Ishikawa (cell line): ENCODE measurements at regions not wholly inside any gene's neighbourhood (a gene's known extent, or its start where the extent isn't known, plus 50 kb on each side); places are given as distances from the start of the nearest gene placed in this dataset.

Experiments
- CEBPB ChIP-seq: IDR thresholded peaks from 2 replicates; pipeline ENCODE4 v1.6.1; 2012
- CREB1 ChIP-seq: IDR thresholded peaks from 2 replicates; pipeline ENCODE4 v1.6.1; 2012; ENCODE audit warnings: low read depth
- EGR1 ChIP-seq: IDR thresholded peaks from 2 replicates; pipeline ENCODE4 v1.6.1; 2012
- EP300 ChIP-seq: IDR thresholded peaks from 2 replicates; pipeline ENCODE4 v1.6.1; 2012; ENCODE audit warnings: borderline replicate concordance
- FOXM1 ChIP-seq: IDR thresholded peaks from 2 replicates; pipeline ENCODE4 v1.6.1; 2012; ENCODE audit warnings: low read depth, borderline replicate concordance
- NFIC ChIP-seq: IDR thresholded peaks from 2 replicates; pipeline ENCODE4 v1.6.1; 2012
- RAD21 ChIP-seq: IDR thresholded peaks from 2 replicates; pipeline ENCODE4 v1.6.1; 2012; ENCODE audit warnings: low read depth
- TAF1 ChIP-seq: IDR thresholded peaks from 2 replicates; pipeline ENCODE4 v1.6.1; 2012; ENCODE audit warnings: low read depth, mild to moderate bottlenecking
- TCF12 ChIP-seq: IDR thresholded peaks from 2 replicates; pipeline ENCODE4 v1.6.1; 2012; ENCODE audit warnings: low read depth
- TEAD4 ChIP-seq: IDR thresholded peaks from 2 replicates; pipeline ENCODE4 v1.6.1; 2012
- YY1 ChIP-seq: IDR thresholded peaks from 2 replicates; pipeline ENCODE4 v1.6.1; 2012; ENCODE audit warnings: low read depth
- ZBTB7A ChIP-seq: IDR thresholded peaks from 2 replicates; pipeline ENCODE4 v1.6.1; 2012; ENCODE audit warnings: low read depth
- TF ChIP-seq, protein P1 (sequence below): IDR thresholded peaks from 2 replicates; pipeline ENCODE4 v1.6.1; 2012
- TF ChIP-seq, protein P2 (sequence below): IDR thresholded peaks from 2 replicates; pipeline ENCODE4 v1.6.1; 2012; ENCODE audit warnings: low read depth, mild to moderate bottlenecking
- TF ChIP-seq, protein P3 (sequence below): IDR thresholded peaks from 2 replicates; pipeline ENCODE4 v1.6.1; 2012

DNA sequence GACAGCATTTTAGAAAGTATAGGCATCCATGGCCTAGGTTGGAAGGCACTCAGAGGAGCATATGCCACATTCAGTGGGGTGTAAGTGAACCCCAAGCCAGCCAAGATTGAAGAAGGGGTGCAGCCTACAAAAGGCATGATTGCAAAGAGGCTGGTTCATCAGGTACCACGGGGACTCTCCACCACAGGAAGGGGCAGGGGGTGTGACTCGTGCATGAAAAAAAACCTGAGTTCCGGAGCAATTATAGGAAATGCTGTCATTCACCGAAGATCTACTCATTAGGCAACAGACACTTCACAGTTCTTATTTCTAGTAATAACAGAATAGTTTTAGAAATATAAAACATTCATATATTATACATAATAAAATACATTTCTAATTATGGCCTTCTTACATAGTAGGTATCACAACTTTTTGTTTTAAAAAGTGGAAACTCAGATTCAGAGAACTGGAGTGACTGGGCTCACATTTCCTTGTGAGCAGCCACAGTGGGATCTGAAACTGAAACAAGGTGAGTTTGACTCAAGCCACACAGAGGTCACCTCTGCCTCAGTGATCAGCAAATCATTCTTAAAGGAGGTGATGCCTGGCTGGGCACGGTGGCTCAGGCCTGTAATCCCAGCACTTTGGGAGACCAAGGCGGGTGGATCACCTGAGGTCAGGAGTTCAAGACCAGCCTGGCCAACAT lies 188.4 kb upstream of the GYPC start:
- TF ChIP-seq TAF1 (no peak), EGR1 (no peak), YY1 (no peak), TEAD4 (no peak)

DNA sequence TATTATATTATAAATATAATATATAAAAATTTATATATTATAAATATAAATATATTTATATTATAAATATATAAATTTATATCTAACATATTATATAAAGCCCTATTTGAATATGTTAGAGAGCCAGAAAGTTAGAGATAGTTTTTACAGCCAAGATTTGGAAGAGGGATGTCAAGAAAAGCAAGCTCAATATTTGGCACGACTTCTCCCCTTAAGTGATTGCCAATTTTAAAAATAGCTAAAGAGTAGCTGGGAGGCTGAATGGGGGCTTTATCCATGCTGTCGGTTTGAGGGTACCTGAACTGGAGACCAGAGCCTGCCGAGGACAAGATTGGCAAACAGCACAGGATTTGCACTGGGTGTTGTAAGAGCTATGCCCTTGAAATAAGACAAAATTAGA lies 180.9 kb upstream of the GYPC start:
- TF ChIP-seq, protein P1, sequence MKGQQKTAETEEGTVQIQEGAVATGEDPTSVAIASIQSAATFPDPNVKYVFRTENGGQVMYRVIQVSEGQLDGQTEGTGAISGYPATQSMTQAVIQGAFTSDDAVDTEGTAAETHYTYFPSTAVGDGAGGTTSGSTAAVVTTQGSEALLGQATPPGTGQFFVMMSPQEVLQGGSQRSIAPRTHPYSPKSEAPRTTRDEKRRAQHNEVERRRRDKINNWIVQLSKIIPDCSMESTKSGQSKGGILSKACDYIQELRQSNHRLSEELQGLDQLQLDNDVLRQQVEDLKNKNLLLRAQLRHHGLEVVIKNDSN, result no peak
- no peak for TF ChIP-seq EGR1
- TF ChIP-seq, protein P2, sequence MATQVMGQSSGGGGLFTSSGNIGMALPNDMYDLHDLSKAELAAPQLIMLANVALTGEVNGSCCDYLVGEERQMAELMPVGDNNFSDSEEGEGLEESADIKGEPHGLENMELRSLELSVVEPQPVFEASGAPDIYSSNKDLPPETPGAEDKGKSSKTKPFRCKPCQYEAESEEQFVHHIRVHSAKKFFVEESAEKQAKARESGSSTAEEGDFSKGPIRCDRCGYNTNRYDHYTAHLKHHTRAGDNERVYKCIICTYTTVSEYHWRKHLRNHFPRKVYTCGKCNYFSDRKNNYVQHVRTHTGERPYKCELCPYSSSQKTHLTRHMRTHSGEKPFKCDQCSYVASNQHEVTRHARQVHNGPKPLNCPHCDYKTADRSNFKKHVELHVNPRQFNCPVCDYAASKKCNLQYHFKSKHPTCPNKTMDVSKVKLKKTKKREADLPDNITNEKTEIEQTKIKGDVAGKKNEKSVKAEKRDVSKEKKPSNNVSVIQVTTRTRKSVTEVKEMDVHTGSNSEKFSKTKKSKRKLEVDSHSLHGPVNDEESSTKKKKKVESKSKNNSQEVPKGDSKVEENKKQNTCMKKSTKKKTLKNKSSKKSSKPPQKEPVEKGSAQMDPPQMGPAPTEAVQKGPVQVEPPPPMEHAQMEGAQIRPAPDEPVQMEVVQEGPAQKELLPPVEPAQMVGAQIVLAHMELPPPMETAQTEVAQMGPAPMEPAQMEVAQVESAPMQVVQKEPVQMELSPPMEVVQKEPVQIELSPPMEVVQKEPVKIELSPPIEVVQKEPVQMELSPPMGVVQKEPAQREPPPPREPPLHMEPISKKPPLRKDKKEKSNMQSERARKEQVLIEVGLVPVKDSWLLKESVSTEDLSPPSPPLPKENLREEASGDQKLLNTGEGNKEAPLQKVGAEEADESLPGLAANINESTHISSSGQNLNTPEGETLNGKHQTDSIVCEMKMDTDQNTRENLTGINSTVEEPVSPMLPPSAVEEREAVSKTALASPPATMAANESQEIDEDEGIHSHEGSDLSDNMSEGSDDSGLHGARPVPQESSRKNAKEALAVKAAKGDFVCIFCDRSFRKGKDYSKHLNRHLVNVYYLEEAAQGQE, result no peak
- TF ChIP-seq CEBPB, result no peak
- TF ChIP-seq TAF1, result no peak
- no peak for TF ChIP-seq CREB1
- TF ChIP-seq FOXM1, result no peak
- TF ChIP-seq RAD21, result no peak
- TF ChIP-seq, protein P3, sequence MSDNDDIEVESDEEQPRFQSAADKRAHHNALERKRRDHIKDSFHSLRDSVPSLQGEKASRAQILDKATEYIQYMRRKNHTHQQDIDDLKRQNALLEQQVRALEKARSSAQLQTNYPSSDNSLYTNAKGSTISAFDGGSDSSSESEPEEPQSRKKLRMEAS, result no peak
- TF ChIP-seq ZBTB7A, result no peak
- no peak for TF ChIP-seq TCF12
- no peak for TF ChIP-seq YY1
- no peak for TF ChIP-seq TEAD4
- no peak for TF ChIP-seq EP300
- TF ChIP-seq NFIC, result no peak

DNA sequence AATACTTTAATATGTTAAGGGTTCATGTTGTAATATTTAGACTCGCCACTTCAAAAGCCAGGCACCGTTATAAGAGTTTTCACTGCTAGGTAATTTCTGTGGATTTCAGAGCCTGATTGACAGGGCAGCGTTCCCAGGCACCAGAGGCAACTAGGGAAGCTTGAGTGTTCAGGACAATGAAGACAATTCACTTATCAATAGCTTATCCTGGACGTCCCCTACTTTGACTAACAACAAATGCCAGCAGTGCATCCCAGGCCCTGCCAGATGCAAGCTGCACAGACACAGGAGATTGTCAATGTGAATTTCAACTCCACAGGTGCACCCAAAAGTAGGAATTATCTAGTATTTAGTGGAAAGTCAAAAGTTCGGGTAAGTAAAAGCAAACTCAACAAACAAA lies 179.3 kb upstream of the GYPC start:
- no peak for TF ChIP-seq CREB1
- TF ChIP-seq, protein P1, result no peak

DNA sequence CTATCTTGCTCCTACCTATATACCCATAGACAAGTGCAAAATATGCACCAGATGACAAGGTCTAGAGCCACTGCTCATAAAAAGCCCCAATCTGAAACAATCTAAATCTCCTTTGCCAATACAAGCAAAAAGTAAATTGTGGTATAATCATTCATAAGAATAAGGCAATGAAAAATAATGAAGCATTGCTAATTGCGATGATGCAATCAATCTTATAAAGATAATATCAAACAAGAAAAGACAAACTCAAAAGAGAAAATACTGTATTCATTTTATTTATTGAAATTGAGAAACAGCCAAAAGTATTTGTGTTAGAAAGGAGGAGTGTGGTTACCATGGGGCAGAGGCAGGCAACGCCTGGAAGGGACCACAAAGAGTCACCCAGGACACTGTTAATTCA lies 175.9 kb upstream of the GYPC start:
- TF ChIP-seq, protein P2, result no peak
- no peak for TF ChIP-seq TCF12
- no peak for TF ChIP-seq CEBPB
- TF ChIP-seq ZBTB7A, result no peak
- no peak for TF ChIP-seq FOXM1
- TF ChIP-seq, protein P1, result no peak
- TF ChIP-seq EP300, result no peak

DNA sequence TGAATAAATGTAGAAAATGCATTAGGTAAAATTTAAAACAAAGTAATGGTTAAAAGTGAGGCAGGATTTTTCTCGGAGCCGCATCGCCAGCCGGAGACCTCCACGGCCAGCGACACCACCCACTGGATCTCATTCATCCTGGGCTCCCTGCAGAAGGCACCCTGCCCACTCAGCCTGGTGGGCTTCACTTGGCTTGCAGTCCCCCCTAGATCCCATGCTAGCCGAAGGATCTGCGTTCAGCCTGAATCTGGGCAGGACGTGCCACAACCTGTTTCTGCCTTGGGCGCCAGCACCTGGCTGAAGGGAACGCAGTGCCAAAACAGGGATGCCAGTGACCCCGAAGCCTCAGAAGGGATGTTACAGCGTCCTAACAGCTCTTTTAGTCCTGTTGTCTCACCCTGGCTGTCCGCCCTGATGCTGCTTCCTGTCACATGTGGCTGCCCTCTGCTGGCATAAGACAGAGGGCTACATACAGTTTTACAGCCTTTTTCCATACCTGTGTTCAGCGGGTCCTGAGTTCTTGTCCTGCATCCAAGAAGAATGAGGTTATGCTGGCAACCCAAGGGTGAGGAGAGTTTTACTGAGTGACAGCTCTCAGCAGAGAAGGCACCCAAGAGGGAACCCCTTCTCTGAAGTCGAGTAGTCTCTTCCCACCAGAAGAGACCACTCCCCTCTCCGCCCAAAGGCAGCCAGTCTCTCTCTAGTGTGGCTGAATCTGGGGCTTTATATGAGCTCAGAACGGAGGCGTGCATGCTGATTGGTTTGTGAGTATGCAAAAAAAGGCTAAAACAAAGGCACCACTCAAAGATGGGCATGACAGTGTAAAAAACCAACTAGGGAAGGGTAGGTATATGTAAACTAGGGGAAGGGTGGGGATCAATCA lies 173.1 kb upstream of the GYPC start:
- no peak for TF ChIP-seq EP300
- TF ChIP-seq, protein P3, result no peak
- TF ChIP-seq, protein P1, result no peak
- TF ChIP-seq, protein P2, result no peak
- no peak for TF ChIP-seq CEBPB
- no peak for TF ChIP-seq CREB1
- TF ChIP-seq RAD21, result no peak
- no peak for TF ChIP-seq TEAD4
- no peak for TF ChIP-seq FOXM1
- TF ChIP-seq NFIC, result no peak
- TF ChIP-seq ZBTB7A, result no peak
- no peak for TF ChIP-seq YY1
